ENCODE measurements at regions not wholly inside any gene's neighbourhood (a gene's known extent, or its start where the extent isn't known, plus 50 kb on each side); places are given as distances from the start of the nearest gene placed in this dataset.

- DNase-seq, result no peak
Measured at GRCh38 chr3:170643831-170644230, 58.0 kb upstream of the SLC7A14 start.

GRCh38 chr3:170642882-170643601 is 57.2 kb upstream of the SLC7A14 start:
- no peak for DNase-seq

GRCh38 chr3:170641510-170642236 is 55.8 kb upstream of the SLC7A14 start:
- DNase-seq, result no peak

GRCh38 chr3:170640737-170641171 is 54.9 kb upstream of the SLC7A14 start:
- DNase-seq, result no peak

GRCh38 chr3:170638988-170639387 is 53.1 kb upstream of the SLC7A14 start:
- DNase-seq, result no peak

- DNase-seq, result no peak
Measured at GRCh38 chr3:170637306-170637705, 51.4 kb upstream of the SLC7A14 start.

- DNase-seq, result no peak
Measured at GRCh38 chr3:170636400-170636973, 50.6 kb upstream of the SLC7A14 start.

Measured in stimulated activated CD4-positive, alpha-beta T cell treated with anti-CD3 and anti-CD28 coated beads, Interleukin-15, amount 100 ng/mL, for 24 hours (primary cell).